ENCODE measurements at regions not wholly inside any gene's neighbourhood (a gene's known extent, or its start where the extent isn't known, plus 50 kb on each side); places are given as distances from the start of the nearest gene placed in this dataset.

- no peak for DNase-seq
Measured at GRCh38 chr11:23974601-23975000, 522.3 kb upstream of the LUZP2 start.

GRCh38 chr11:23976426-23976825, 520.4 kb upstream of the LUZP2 start:
- no peak for DNase-seq

- DNase-seq = no peak
Measured at GRCh38 chr11:23976841-23977271, 520.0 kb upstream of the LUZP2 start.

GRCh38 chr11:23988381-23989006, 508.4 kb upstream of the LUZP2 start:
- no peak for DNase-seq

GRCh38 chr11:23990346-23991164, 506.3 kb upstream of the LUZP2 start:
- DNase-seq = no peak

- no peak for DNase-seq
Measured at GRCh38 chr11:23991165-23991539, 505.7 kb upstream of the LUZP2 start.

- no peak for DNase-seq
Measured at GRCh38 chr11:23995891-23996290, 501.0 kb upstream of the LUZP2 start.

- no peak for DNase-seq
Measured at GRCh38 chr11:23997356-23997755, 499.5 kb upstream of the LUZP2 start.

GRCh38 chr11:24005202-24005876, 491.5 kb upstream of the LUZP2 start:
- no peak for DNase-seq

- DNase-seq = no peak
Measured at GRCh38 chr11:24043842-24044241, 453.0 kb upstream of the LUZP2 start.

GRCh38 chr11:24046731-24047130, 450.1 kb upstream of the LUZP2 start:
- DNase-seq = no peak

GRCh38 chr11:24056051-24056450, 440.8 kb upstream of the LUZP2 start:
- no peak for DNase-seq

- DNase-seq = no peak
Measured at GRCh38 chr11:24060125-24060524, 436.7 kb upstream of the LUZP2 start.

- DNase-seq = no peak
Measured at GRCh38 chr11:24064309-24064903, 432.4 kb upstream of the LUZP2 start.

GRCh38 chr11:24068197-24068596, 428.7 kb upstream of the LUZP2 start:
- no peak for DNase-seq

GRCh38 chr11:24070435-24070834, 426.4 kb upstream of the LUZP2 start:
- no peak for DNase-seq

GRCh38 chr11:24078018-24078417, 418.8 kb upstream of the LUZP2 start:
- no peak for DNase-seq

GRCh38 chr11:24082241-24082640, 414.6 kb upstream of the LUZP2 start:
- no peak for DNase-seq

- no peak for DNase-seq
Measured at GRCh38 chr11:24082860-24083259, 414.0 kb upstream of the LUZP2 start.

GRCh38 chr11:24084956-24085355, 411.9 kb upstream of the LUZP2 start:
- no peak for DNase-seq

- no peak for DNase-seq
Measured at GRCh38 chr11:24086921-24087320, 409.9 kb upstream of the LUZP2 start.

- no peak for DNase-seq
Measured at GRCh38 chr11:24091594-24091993, 405.3 kb upstream of the LUZP2 start.

- DNase-seq = peak; percentile 21
Measured at GRCh38 chr11:24093375-24093774, 403.5 kb upstream of the LUZP2 start.

- DNase-seq = no peak
Measured at GRCh38 chr11:24108609-24109008, 388.2 kb upstream of the LUZP2 start.
